Smooth muscle cell (in vitro differentiated cells): ENCODE measurements at regions not wholly inside any gene's neighbourhood (a gene's known extent, or its start where the extent isn't known, plus 50 kb on each side); places are given as distances from the start of the nearest gene placed in this dataset.

Experiments
- DNase-seq: peaks from one replicate; lab custom pipeline; 2025; ENCODE audit not compliant: unreplicated experiment; lab: John Stamatoyannopoulos, UW
- H2AFZ ChIP-seq: fragments of 200-600 bp; sonication (generic); 2 replicates; pipeline ENCODE4 v1.6.0; 2016; ENCODE audit warnings: antibody characterized with exemption, low read depth, mild to moderate bottlenecking
- H3F3A ChIP-seq: fragments of 200-600 bp; sonication (generic); 2 replicates; pipeline ENCODE4 v1.6.0; 2017; ENCODE audit warnings: antibody characterized with exemption, low read depth
- H3K27ac ChIP-seq: fragments of 200-600 bp; sonication (generic); 2 replicates; pipeline ENCODE4 v1.5.1; 2016; ENCODE audit warnings: low read depth, mild to moderate bottlenecking
- H3K27me3 ChIP-seq: fragments of 200-600 bp; sonication (generic); 2 replicates; pipeline ENCODE4 v1.6.1; 2016; ENCODE audit warnings: low read depth, mild to moderate bottlenecking
- H3K36me3 ChIP-seq: fragments of 200-600 bp; sonication (generic); 2 replicates; pipeline ENCODE4 v1.5.1; 2016; ENCODE audit warnings: low read depth
- H3K4me1 ChIP-seq: fragments of 200-600 bp; sonication (generic); 2 replicates; pipeline ENCODE4 v1.5.1; 2016; ENCODE audit warnings: low read depth
- H3K4me2 ChIP-seq: fragments of 200-600 bp; sonication (generic); 2 replicates; pipeline ENCODE4 v1.6.0; 2016; ENCODE audit warnings: mild to moderate bottlenecking
- H3K4me3 ChIP-seq: fragments of 200-600 bp; sonication (generic); 2 replicates; pipeline ENCODE4 v1.5.1; 2016; ENCODE audit warnings: mild to moderate bottlenecking
- H3K79me2 ChIP-seq: fragments of 200-600 bp; sonication (generic); 2 replicates; pipeline ENCODE4 v1.6.0; 2016; ENCODE audit warnings: low read depth, mild to moderate bottlenecking
- H3K9ac ChIP-seq: fragments of 200-600 bp; sonication (generic); 2 replicates; pipeline ENCODE4 v1.6.0; 2016; ENCODE audit warnings: low read depth
- H3K9me3 ChIP-seq: fragments of 200-600 bp; sonication (generic); replicated peaks from 2 replicates; pipeline ENCODE4 v1.5.1; 2016; ENCODE audit warnings: low read depth
- H4K20me1 ChIP-seq: fragments of 200-600 bp; sonication (generic); 2 replicates; pipeline ENCODE4 v1.6.0; 2016; ENCODE audit warnings: low read depth
- WGBS: methylation state at CpG from one replicate; pipeline ENCODE4 v1.1.7; 2016; ENCODE audit warnings: low lambda C conversion rate; 5-methylcytosine and 5-hydroxymethylcytosine counted together
- TF ChIP-seq, protein P1 (sequence below): fragments of 200-600 bp; sonication (generic); IDR thresholded peaks from 2 replicates; pipeline ENCODE4 v1.5.1; 2017; ENCODE audit warnings: borderline replicate concordance, mild to moderate bottlenecking, antibody characterized with exemption; ENCODE audit not compliant: insufficient read depth, poor library complexity, severe bottlenecking

GRCh38 chr4:43457866-43458265 lies 565.4 kb downstream of the GRXCR1 start:
- TF ChIP-seq, protein P1, sequence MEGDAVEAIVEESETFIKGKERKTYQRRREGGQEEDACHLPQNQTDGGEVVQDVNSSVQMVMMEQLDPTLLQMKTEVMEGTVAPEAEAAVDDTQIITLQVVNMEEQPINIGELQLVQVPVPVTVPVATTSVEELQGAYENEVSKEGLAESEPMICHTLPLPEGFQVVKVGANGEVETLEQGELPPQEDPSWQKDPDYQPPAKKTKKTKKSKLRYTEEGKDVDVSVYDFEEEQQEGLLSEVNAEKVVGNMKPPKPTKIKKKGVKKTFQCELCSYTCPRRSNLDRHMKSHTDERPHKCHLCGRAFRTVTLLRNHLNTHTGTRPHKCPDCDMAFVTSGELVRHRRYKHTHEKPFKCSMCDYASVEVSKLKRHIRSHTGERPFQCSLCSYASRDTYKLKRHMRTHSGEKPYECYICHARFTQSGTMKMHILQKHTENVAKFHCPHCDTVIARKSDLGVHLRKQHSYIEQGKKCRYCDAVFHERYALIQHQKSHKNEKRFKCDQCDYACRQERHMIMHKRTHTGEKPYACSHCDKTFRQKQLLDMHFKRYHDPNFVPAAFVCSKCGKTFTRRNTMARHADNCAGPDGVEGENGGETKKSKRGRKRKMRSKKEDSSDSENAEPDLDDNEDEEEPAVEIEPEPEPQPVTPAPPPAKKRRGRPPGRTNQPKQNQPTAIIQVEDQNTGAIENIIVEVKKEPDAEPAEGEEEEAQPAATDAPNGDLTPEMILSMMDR = no peak

GRCh38 chr4:43458293-43458692 lies 565.8 kb downstream of the GRXCR1 start:
- Histone ChIP-seq H3K9me3 (no peaks in the 10 kb centered on the region), H3K9ac (no peak overlapping the region), H3K27ac (no peak overlapping the region), H3K36me3 (no peaks in the 10 kb centered on the region), H3K27me3 (no peaks in the 10 kb centered on the region), H4K20me1 (no peaks in the 10 kb centered on the region), H3F3A (no peaks in the 10 kb centered on the region), H3K4me1 (no peaks in the 10 kb centered on the region), H3K79me2 (no peaks in the 10 kb centered on the region), H2AFZ (no peak overlapping the region), H3K4me3 (no peak overlapping the region), H3K4me2 (no peak overlapping the region)
- no peak for DNase-seq
- TF ChIP-seq, protein P1 = no peak
- WGBS = 86% methylated on average over 4 of the region's 4 CpGs

More at GRCh38 chr4:43457866-43458265, 565.4 kb downstream of the GRXCR1 start:
- Histone ChIP-seq H3F3A (no peaks in the 10 kb centered on the region), H3K79me2 (no peaks in the 10 kb centered on the region), H3K9ac (no peak overlapping the region), H3K4me1 (no peaks in the 10 kb centered on the region), H3K9me3 (no peaks in the 10 kb centered on the region), H4K20me1 (no peaks in the 10 kb centered on the region), H3K27ac (no peak overlapping the region), H3K36me3 (no peaks in the 10 kb centered on the region), H2AFZ (no peak overlapping the region), H3K27me3 (no peaks in the 10 kb centered on the region), H3K4me3 (no peak overlapping the region), H3K4me2 (no peak overlapping the region)
- DNase-seq = no peak
- WGBS = 92% methylated on average over 2 of the region's 2 CpGs

- no peak for DNase-seq
Measured at GRCh38 chr4:43471950-43472349, 579.4 kb downstream of the GRXCR1 start.

GRCh38 chr4:43481526-43481925 lies 589.0 kb downstream of the GRXCR1 start:
- Histone ChIP-seq H3K36me3 (no peaks in the 10 kb centered on the region), H3K4me1 (no peaks in the 10 kb centered on the region), H2AFZ (no peak overlapping the region), H3K4me3 (no peak overlapping the region), H3K79me2 (no peaks in the 10 kb centered on the region), H3K27me3 (no peaks in the 10 kb centered on the region), H3F3A (no peaks in the 10 kb centered on the region), H4K20me1 (no peaks in the 10 kb centered on the region), H3K9me3 (no peaks in the 10 kb centered on the region), H3K27ac (no peak overlapping the region), H3K9ac (no peak overlapping the region), H3K4me2 (no peak overlapping the region)
- WGBS = 76% methylated on average over 1 of the region's 1 CpG
- TF ChIP-seq, protein P1 = no peak
- DNase-seq = no peak

More at GRCh38 chr4:43471950-43472349, 579.4 kb downstream of the GRXCR1 start:
- Histone ChIP-seq H3K9me3 (peaks cover 13% of the 10 kb centered on the region), H3K9ac (no peak overlapping the region), H3K4me1 (no peaks in the 10 kb centered on the region), H2AFZ (no peak overlapping the region), H3K27me3 (no peaks in the 10 kb centered on the region), H3F3A (no peaks in the 10 kb centered on the region), H3K4me2 (no peak overlapping the region), H3K36me3 (no peaks in the 10 kb centered on the region), H3K4me3 (no peak overlapping the region), H3K27ac (no peak overlapping the region), H3K79me2 (no peaks in the 10 kb centered on the region), H4K20me1 (no peaks in the 10 kb centered on the region)
- TF ChIP-seq, protein P1 = no peak
- 78% methylated on average over 5 of the region's 5 CpGs for whole genome bisulfite sequencing
